ENCODE measurements at regions not wholly inside any gene's neighbourhood (a gene's known extent, or its start where the extent isn't known, plus 50 kb on each side); places are given as distances from the start of the nearest gene placed in this dataset.

DNA sequence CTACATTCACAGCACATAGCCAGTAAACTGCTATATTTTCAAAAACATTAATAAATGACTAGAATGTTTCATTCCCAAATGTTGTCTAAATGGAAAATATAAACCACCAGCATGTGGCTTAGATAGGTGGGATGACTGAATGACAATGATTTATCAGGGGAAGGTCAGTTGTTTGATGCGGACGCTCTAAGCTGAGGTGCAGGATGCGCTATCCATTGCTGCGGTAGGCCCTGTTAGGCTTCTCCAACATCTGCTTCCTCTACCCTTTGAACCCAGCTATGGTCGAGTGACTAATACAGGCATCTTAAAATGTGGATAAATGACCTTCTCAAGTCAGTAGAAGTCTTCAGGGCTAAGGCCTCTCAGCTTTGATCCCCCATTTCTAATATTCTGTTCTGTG is 584.2 kb downstream of the CMPK2 start:
- BruUV-seq (replicated peaks): no TSS peak
- H3K36me3 ChIP-seq (ENCODE audit: low read depth): no peaks in the 10 kb centered on the region

DNA sequence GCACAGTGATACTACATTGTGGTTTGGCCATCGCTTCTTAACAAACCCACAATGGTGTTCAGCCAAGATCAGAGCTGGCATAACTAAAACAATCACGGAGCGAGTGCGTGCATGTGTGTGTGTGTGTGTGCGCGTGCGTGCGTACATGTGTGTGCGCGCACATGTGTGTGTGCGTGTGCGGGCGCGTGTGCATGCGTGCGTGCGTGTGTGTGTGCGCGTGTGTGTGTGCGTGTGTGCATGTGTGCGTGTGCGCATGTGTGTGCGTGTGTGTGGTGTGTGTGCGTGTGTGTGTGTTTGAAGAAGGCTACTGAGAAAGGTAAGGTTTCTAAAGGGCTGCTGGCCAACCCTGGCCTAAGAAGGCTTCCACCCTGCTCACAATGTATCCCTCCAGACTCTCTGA is 582.4 kb downstream of the CMPK2 start:
- H3K4me3 ChIP-seq: no peak overlapping the region
- H4K20me1 ChIP-seq (ENCODE audit: insufficient read depth): no peaks in the 10 kb centered on the region
- no peaks in the 10 kb centered on the region for H3K27me3 ChIP-seq (ENCODE audit: insufficient read depth, low read depth)
- H2AFZ ChIP-seq: no peak overlapping the region
- no peaks in the 10 kb centered on the region for H3K36me3 ChIP-seq (ENCODE audit: low read depth)
- ChIA-PET CTCF (no interaction called here), POLR2A (ENCODE audit: unreplicated experiment) (no interaction called here)
- H3K27ac ChIP-seq: no peak overlapping the region
- BruUV-seq (replicated peaks): no TSS peak
- intact Hi-C loops (cut with micrococcal nuclease; ENCODE audit: unreplicated experiment): no loop called here
- H3K79me2 ChIP-seq (ENCODE audit: low read depth): no peaks in the 10 kb centered on the region
- no peaks in the 10 kb centered on the region for H3K9me3 ChIP-seq (ENCODE audit: insufficient read depth, low read depth)
- DNase-seq: no peak
- H3K9me2 ChIP-seq (ENCODE audit: insufficient read depth): no peaks in the 10 kb centered on the region
- no peaks in the 10 kb centered on the region for H3F3A ChIP-seq (ENCODE audit: insufficient read depth, low read depth)
- TF ChIP-seq, protein P1, sequence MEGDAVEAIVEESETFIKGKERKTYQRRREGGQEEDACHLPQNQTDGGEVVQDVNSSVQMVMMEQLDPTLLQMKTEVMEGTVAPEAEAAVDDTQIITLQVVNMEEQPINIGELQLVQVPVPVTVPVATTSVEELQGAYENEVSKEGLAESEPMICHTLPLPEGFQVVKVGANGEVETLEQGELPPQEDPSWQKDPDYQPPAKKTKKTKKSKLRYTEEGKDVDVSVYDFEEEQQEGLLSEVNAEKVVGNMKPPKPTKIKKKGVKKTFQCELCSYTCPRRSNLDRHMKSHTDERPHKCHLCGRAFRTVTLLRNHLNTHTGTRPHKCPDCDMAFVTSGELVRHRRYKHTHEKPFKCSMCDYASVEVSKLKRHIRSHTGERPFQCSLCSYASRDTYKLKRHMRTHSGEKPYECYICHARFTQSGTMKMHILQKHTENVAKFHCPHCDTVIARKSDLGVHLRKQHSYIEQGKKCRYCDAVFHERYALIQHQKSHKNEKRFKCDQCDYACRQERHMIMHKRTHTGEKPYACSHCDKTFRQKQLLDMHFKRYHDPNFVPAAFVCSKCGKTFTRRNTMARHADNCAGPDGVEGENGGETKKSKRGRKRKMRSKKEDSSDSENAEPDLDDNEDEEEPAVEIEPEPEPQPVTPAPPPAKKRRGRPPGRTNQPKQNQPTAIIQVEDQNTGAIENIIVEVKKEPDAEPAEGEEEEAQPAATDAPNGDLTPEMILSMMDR (conservative IDR thresholded peaks at IDR 0.05): no peak
- no peak for TF ChIP-seq EZH2 (IDR thresholded peaks at IDR 0.05; ENCODE audit: low read depth)
- no peak overlapping the region for H3K4me2 ChIP-seq
- H3K4me1 ChIP-seq (replicated peaks; ENCODE audit: insufficient read depth): no peaks in the 10 kb centered on the region

More for the DNA sequence above, 584.2 kb downstream of the CMPK2 start:
- Histone ChIP-seq H3K9me3 (ENCODE audit: insufficient read depth, low read depth) (no peaks in the 10 kb centered on the region), H3K27me3 (ENCODE audit: insufficient read depth, low read depth) (no peaks in the 10 kb centered on the region), H4K20me1 (ENCODE audit: insufficient read depth) (no peaks in the 10 kb centered on the region), H2AFZ (no peak overlapping the region), H3F3A (ENCODE audit: insufficient read depth, low read depth) (no peaks in the 10 kb centered on the region), H3K4me2 (no peak overlapping the region), H3K27ac (no peak overlapping the region), H3K79me2 (ENCODE audit: low read depth) (no peaks in the 10 kb centered on the region), H3K4me1 (replicated peaks; ENCODE audit: insufficient read depth) (no peaks in the 10 kb centered on the region), H3K4me3 (no peak overlapping the region), H3K9me2 (ENCODE audit: insufficient read depth) (no peaks in the 10 kb centered on the region)
- ChIA-PET POLR2A (ENCODE audit: unreplicated experiment) (no interaction called here), CTCF (no interaction called here)
- TF ChIP-seq, protein P1 (conservative IDR thresholded peaks at IDR 0.05): no peak
- no peak for DNase-seq
- intact Hi-C loops (cut with micrococcal nuclease; ENCODE audit: unreplicated experiment): no loop called here

DNA sequence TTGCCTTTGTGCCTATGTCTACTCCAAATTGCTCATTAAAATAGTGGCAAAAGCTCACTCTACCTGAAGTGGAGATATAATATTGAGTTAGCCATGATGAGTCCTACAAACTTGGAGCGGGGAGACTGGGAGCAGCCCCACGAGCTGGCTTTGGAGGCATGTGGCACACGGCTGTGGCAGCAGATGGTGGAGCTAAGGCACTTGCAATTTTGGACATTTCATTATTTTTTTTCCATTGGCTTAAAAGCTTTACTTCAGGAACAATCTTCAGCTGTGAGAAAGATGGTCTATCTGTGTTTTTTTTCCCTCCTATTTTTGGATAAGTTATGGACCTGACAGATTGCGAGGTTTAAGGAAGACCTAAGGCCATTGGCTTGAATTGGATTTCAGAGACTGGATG is 578.3 kb downstream of the CMPK2 start:
- Histone ChIP-seq H3K79me2 (ENCODE audit: low read depth) (no peaks in the 10 kb centered on the region), H3K27me3 (ENCODE audit: insufficient read depth, low read depth) (no peaks in the 10 kb centered on the region), H3K27ac (no peak overlapping the region), H4K20me1 (ENCODE audit: insufficient read depth) (no peaks in the 10 kb centered on the region), H3K9me3 (ENCODE audit: insufficient read depth, low read depth) (no peaks in the 10 kb centered on the region), H3K9me2 (ENCODE audit: insufficient read depth) (no peaks in the 10 kb centered on the region), H3F3A (ENCODE audit: insufficient read depth, low read depth) (no peaks in the 10 kb centered on the region), H3K4me2 (no peak overlapping the region), H2AFZ (no peak overlapping the region), H3K4me3 (no peak overlapping the region), H3K4me1 (replicated peaks; ENCODE audit: insufficient read depth) (no peaks in the 10 kb centered on the region), H3K36me3 (ENCODE audit: low read depth) (no peaks in the 10 kb centered on the region)
- no peak for DNase-seq
- ChIA-PET POLR2A (ENCODE audit: unreplicated experiment) (no interaction called here), CTCF (no interaction called here)
- intact Hi-C loops (cut with micrococcal nuclease; ENCODE audit: unreplicated experiment): no loop called here
- no TSS peak for BruUV-seq (replicated peaks)
- TF ChIP-seq EZH2 (IDR thresholded peaks at IDR 0.05; ENCODE audit: low read depth): no peak
- TF ChIP-seq, protein P1 (conservative IDR thresholded peaks at IDR 0.05): no peak

All from PC-9 (cell line).